Neural progenitor cell (in vitro differentiated cells): ENCODE measurements at regions not wholly inside any gene's neighbourhood (a gene's known extent, or its start where the extent isn't known, plus 50 kb on each side); places are given as distances from the start of the nearest gene placed in this dataset.

Experiments
- DNase-seq: peaks from one replicate; pipeline ENCODE4 v3.0.0-alpha.2; 2016; ENCODE audit warnings: low spot score
- H2AFZ ChIP-seq: fragments of 200-600 bp; sonication (generic); replicated peaks from 2 replicates; pipeline ENCODE4 v1.6.1; 2016; ENCODE audit warnings: antibody characterized with exemption
- H3F3A ChIP-seq: fragments of 200-600 bp; sonication (generic); 2 replicates; pipeline ENCODE4 v1.6.1; 2016; ENCODE audit warnings: antibody characterized with exemption, low read depth
- H3K27ac ChIP-seq: fragments of 200-600 bp; sonication (generic); 2 replicates; pipeline ENCODE4 v1.5.1; 2016; ENCODE audit warnings: mild to moderate bottlenecking
- H3K27me3 ChIP-seq: fragments of 200-600 bp; sonication (generic); 2 replicates; pipeline ENCODE4 v1.6.1; 2016; ENCODE audit warnings: mild to moderate bottlenecking, moderate library complexity
- H3K36me3 ChIP-seq: fragments of 200-600 bp; sonication (generic); 2 replicates; pipeline ENCODE4 v1.5.1; 2016
- H3K4me1 ChIP-seq: fragments of 200-600 bp; sonication (generic); 2 replicates; pipeline ENCODE4 v1.6.1; 2016; ENCODE audit warnings: mixed run types
- H3K4me2 ChIP-seq: fragments of 200-600 bp; sonication (generic); 2 replicates; pipeline ENCODE4 v1.6.1; 2016
- H3K4me3 ChIP-seq: fragments of 200-600 bp; sonication (generic); 2 replicates; pipeline ENCODE4 v1.5.1; 2016
- H3K79me2 ChIP-seq: fragments of 200-600 bp; sonication (generic); 2 replicates; pipeline ENCODE4 v1.6.1; 2016; ENCODE audit warnings: low read depth
- H3K9ac ChIP-seq: fragments of 200-600 bp; sonication (generic); 2 replicates; pipeline ENCODE4 v1.6.1; 2016
- H3K9me3 ChIP-seq: fragments of 200-600 bp; sonication (generic); 2 replicates; pipeline ENCODE4 v1.5.1; 2016; ENCODE audit warnings: low read depth
- H4K20me1 ChIP-seq: fragments of 200-600 bp; sonication (generic); 2 replicates; pipeline ENCODE4 v1.6.1; 2016; ENCODE audit warnings: low read depth
- H3K27ac Mint-ChIP-seq: 3 replicates; pipeline ENCODE4 v1.8.0; 2021; ENCODE audit warnings: mixed read lengths
- H3K27me3 Mint-ChIP-seq: 2 replicates; pipeline ENCODE4 v1.8.0; 2022; ENCODE audit warnings: low read depth, mild to moderate bottlenecking, inconsistent platforms, moderate library complexity, mixed read lengths; ENCODE audit not compliant: insufficient read depth
- H3K36me3 Mint-ChIP-seq: 3 replicates; pipeline ENCODE4 v1.8.0; 2021; ENCODE audit warnings: mixed read lengths
- H3K4me1 Mint-ChIP-seq: 3 replicates; pipeline ENCODE4 v1.8.0; 2021; ENCODE audit warnings: mixed read lengths
- H3K4me3 Mint-ChIP-seq: 3 replicates; pipeline ENCODE4 v1.8.0; 2021; ENCODE audit warnings: mild to moderate bottlenecking, moderate library complexity, mixed read lengths
- H3K9me3 Mint-ChIP-seq: 3 replicates; pipeline ENCODE4 v1.8.0; 2020; ENCODE audit warnings: mixed read lengths
- EZH2 ChIP-seq: fragments of 200-600 bp; sonication (generic); IDR thresholded peaks from 2 replicates; pipeline ENCODE4 v1.6.1; 2017; ENCODE audit warnings: antibody characterized with exemption, mild to moderate bottlenecking, moderate library complexity
- EZH2phosphoT487 ChIP-seq: fragments of 200-600 bp; sonication (generic); IDR thresholded peaks from 2 replicates; pipeline ENCODE4 v1.6.1; 2017; ENCODE audit warnings: antibody characterized with exemption
- TF ChIP-seq, protein P1 (sequence below): fragments of 200-600 bp; sonication (generic); IDR thresholded peaks from 2 replicates; pipeline ENCODE4 v1.5.1; 2017; ENCODE audit warnings: antibody characterized with exemption, mild to moderate bottlenecking

DNA sequence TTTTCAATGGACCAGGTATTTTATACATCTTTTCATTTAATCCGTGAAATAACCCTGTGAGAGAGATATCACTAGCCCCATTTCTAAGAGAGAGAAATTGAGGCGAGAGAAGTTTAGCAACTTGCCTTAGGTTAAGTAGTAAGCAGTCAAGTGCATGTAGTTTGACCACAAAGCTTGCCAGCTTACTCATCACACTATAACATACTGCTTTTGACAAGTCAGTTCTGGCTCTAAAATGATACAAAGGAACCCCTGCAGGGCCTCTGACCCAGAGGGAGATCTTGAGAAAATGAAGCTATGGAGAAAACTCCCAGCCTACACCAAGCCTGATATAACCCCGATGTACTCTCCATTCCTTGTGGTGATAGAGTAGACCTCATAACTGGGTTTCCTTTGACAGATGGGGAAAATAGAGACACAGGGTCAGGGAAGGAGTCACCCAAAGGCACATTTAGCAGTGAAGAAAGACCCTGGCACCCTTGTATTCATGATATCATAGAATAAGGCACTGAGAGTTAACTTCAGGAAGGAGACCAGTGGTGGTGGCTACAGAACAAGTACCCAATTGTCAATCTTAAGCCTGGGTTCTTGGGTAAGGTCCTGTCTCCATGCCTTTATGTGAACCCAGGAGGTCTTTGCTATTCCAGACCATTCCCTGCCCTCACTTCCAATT, 60.2 kb upstream of the MSN start:
- Mint-ChIP-seq H3K27me3 (peaks cover 6% of the 10 kb centered on the region), H3K36me3 (no peaks in the 10 kb centered on the region), H3K27ac (no peak overlapping the region), H3K4me1 (no peaks in the 10 kb centered on the region), H3K9me3 (peaks cover 2% of the 10 kb centered on the region), H3K4me3 (no peak overlapping the region)
- H3K4me1 ChIP-seq, result no peaks in the 10 kb centered on the region
- H3K4me3 ChIP-seq, result no peak overlapping the region
- no peaks in the 10 kb centered on the region for H3K36me3 ChIP-seq
- no peaks in the 10 kb centered on the region for H3F3A ChIP-seq
- H3K9ac ChIP-seq, result no peak overlapping the region
- no peaks in the 10 kb centered on the region for H3K79me2 ChIP-seq
- no peaks in the 10 kb centered on the region for H3K9me3 ChIP-seq
- H3K27ac ChIP-seq, result no peak overlapping the region
- H3K27me3 ChIP-seq, result no peaks in the 10 kb centered on the region
- H2AFZ ChIP-seq, result no peak overlapping the region
- no peak overlapping the region for H3K4me2 ChIP-seq
- no peak for DNase-seq
- TF ChIP-seq EZH2phosphoT487, result no peak
- no peak for TF ChIP-seq EZH2
- TF ChIP-seq, protein P1, sequence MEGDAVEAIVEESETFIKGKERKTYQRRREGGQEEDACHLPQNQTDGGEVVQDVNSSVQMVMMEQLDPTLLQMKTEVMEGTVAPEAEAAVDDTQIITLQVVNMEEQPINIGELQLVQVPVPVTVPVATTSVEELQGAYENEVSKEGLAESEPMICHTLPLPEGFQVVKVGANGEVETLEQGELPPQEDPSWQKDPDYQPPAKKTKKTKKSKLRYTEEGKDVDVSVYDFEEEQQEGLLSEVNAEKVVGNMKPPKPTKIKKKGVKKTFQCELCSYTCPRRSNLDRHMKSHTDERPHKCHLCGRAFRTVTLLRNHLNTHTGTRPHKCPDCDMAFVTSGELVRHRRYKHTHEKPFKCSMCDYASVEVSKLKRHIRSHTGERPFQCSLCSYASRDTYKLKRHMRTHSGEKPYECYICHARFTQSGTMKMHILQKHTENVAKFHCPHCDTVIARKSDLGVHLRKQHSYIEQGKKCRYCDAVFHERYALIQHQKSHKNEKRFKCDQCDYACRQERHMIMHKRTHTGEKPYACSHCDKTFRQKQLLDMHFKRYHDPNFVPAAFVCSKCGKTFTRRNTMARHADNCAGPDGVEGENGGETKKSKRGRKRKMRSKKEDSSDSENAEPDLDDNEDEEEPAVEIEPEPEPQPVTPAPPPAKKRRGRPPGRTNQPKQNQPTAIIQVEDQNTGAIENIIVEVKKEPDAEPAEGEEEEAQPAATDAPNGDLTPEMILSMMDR, result no peak
- H4K20me1 ChIP-seq, result no peaks in the 10 kb centered on the region

DNA sequence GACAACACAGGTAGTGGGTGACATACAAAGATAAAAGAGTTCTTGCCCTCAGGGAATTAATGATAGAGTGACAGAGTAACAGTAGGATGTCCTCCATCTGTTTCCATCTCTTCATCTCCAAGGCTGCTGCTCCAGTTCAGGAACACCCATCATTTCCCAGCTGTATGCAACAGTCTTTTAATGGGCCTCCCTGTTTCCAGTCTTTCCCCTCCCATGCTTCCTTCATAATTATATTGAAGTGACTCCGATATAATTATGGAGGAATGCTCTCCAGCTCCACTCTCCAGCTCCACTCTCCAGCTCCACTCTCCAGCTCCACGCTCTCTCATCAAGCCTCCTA, 65.3 kb upstream of the MSN start:
- Mint-ChIP-seq H3K4me1 (no peaks in the 10 kb centered on the region), H3K27me3 (peaks cover 6% of the 10 kb centered on the region), H3K9me3 (peaks cover 2% of the 10 kb centered on the region), H3K4me3 (no peak overlapping the region), H3K36me3 (no peaks in the 10 kb centered on the region), H3K27ac (no peak overlapping the region)
- Histone ChIP-seq H3K79me2 (no peaks in the 10 kb centered on the region), H3K27ac (no peak overlapping the region), H3K36me3 (no peaks in the 10 kb centered on the region), H2AFZ (no peak overlapping the region), H3K4me3 (no peak overlapping the region), H3F3A (no peaks in the 10 kb centered on the region), H3K4me1 (no peaks in the 10 kb centered on the region), H3K27me3 (no peaks in the 10 kb centered on the region), H3K9ac (no peak overlapping the region), H3K4me2 (no peak overlapping the region), H4K20me1 (no peaks in the 10 kb centered on the region), H3K9me3 (no peaks in the 10 kb centered on the region)
- TF ChIP-seq EZH2phosphoT487 (no peak), EZH2 (no peak)
- TF ChIP-seq, protein P1, result no peak
- DNase-seq, result no peak

DNA sequence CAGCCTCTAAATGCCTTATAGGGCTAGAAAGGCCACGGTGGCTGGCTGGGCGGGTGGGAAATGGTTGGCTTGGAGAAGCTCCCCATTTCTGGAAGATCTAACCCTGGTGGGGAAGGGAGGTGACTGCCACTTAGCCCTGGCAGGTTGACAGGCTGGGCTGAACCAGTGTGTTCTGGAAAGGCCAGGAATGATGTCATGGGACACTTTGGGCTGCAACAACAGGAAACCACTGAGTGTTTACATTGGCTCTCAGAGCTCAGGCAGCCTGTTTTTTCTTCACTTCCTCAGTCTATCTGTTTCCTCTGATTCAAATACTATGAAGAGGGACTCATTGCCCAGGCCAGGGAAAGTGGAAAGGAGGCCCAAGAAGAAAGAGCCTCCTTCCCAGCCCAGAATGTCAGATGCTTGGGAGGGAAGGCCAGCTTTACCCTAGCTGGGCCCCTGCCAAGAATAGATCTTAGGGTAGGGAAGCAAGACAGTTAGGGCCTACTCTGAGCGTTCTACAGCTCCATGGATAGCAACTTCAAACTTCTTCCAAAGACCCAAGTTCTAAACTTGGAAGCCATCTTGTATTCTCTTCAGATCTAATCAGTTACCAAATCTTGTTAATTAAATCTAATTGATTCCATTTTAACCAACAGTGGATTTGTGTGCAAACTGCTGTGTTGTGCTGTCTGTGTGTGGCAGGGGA, 65.8 kb upstream of the MSN start:
- H3K27ac ChIP-seq, result no peak overlapping the region
- H3K79me2 ChIP-seq, result no peaks in the 10 kb centered on the region
- no peak overlapping the region for H3K27ac Mint-ChIP-seq
- no peaks in the 10 kb centered on the region for H3K4me1 ChIP-seq
- H3K9me3 ChIP-seq, result no peaks in the 10 kb centered on the region
- no peak for DNase-seq
- no peak overlapping the region for H2AFZ ChIP-seq
- H3K27me3 Mint-ChIP-seq, result peaks cover 4% of the 10 kb centered on the region
- H3K9me3 Mint-ChIP-seq, result peaks cover 2% of the 10 kb centered on the region
- H3K4me3 ChIP-seq, result no peak overlapping the region
- H3K4me3 Mint-ChIP-seq, result no peak overlapping the region
- H3K27me3 ChIP-seq, result no peaks in the 10 kb centered on the region
- no peaks in the 10 kb centered on the region for H3K36me3 ChIP-seq
- H3F3A ChIP-seq, result no peaks in the 10 kb centered on the region
- H3K4me1 Mint-ChIP-seq, result no peaks in the 10 kb centered on the region
- TF ChIP-seq, protein P1, result no peak
- TF ChIP-seq EZH2 (no peak), EZH2phosphoT487 (no peak)
- H3K36me3 Mint-ChIP-seq, result no peaks in the 10 kb centered on the region
- H4K20me1 ChIP-seq, result no peaks in the 10 kb centered on the region
- H3K4me2 ChIP-seq, result no peak overlapping the region
- no peak overlapping the region for H3K9ac ChIP-seq
